SK-N-SH (cell line): ENCODE measurements at regions not wholly inside any gene's neighbourhood (a gene's known extent, or its start where the extent isn't known, plus 50 kb on each side); places are given as distances from the start of the nearest gene placed in this dataset.

Source experiments
- CTCF ChIA-PET: fragments of 300-600, 350-600 bp; formaldehyde crosslinking; extraction: SDS; loops from one replicate; lab custom pipeline; 2021; lab: Yijun Ruan, JAX
- POLR2A ChIA-PET: fragments of 350-600 bp; sonication (Branson Sonifier 250); formaldehyde crosslinking; extraction: SDS; loops from one replicate; lab custom pipeline; 2020; ENCODE audit warnings: antibody characterized with exemption, inconsistent platforms; lab: Yijun Ruan, JAX
- DNase-seq: peaks from one replicate; pipeline ENCODE4 v3.0.0; 2012
- H2AFZ ChIP-seq: fragments of 200-600 bp; sonication (generic); 2 replicates; pipeline ENCODE4 v1.8.1; 2016; ENCODE audit warnings: antibody characterized with exemption, mild to moderate bottlenecking, low read depth
- H3F3A ChIP-seq: fragments of 200-600 bp; sonication (generic); replicated peaks from 2 replicates; pipeline ENCODE3; 2016; ENCODE audit warnings: antibody characterized with exemption, mild to moderate bottlenecking; ENCODE audit not compliant: insufficient read depth
- H3K27ac ChIP-seq, 2 experiments: fragments of 200-500 bp in 1 of 2; fragments of 200-600 bp in 1 of 2; sonication (Bioruptor generic) in 1 of 2; sonication (generic), shearing (Covaris generic) in 1 of 2; 2 replicates each; pipeline versions ENCODE4 v1.5.1 to v1.6.1; 2014 to 2016; ENCODE audit warnings: low read depth in 2 of 2, inconsistent platforms in 1 of 2, low read length in 1 of 2, mild to moderate bottlenecking in 1 of 2, mixed read lengths in 1 of 2
- H3K27me3 ChIP-seq: fragments of 200-600 bp; sonication (generic), shearing (Covaris generic); 2 replicates; pipeline ENCODE4 v1.6.1; 2016; ENCODE audit warnings: mixed run types; ENCODE audit not compliant: insufficient read depth
- H3K36me3 ChIP-seq, 2 experiments: fragments of 200-500 bp in 1 of 2; fragments of 200-600 bp in 1 of 2; sonication (Bioruptor generic) in 1 of 2; sonication (generic) in 1 of 2; replicated peaks in 1 of 2; 2 replicates each; pipeline versions ENCODE3 to v1.5.1; 2014 to 2016; ENCODE audit warnings: low read length in 1 of 2, mild to moderate bottlenecking in 1 of 2; ENCODE audit not compliant: insufficient read depth in 2 of 2, control insufficient read depth in 1 of 2
- H3K4me1 ChIP-seq, 2 experiments: fragments of 200-500 bp in 1 of 2; fragments of 200-600 bp in 1 of 2; sonication (Bioruptor generic) in 1 of 2; sonication (generic), shearing (Covaris generic) in 1 of 2; 2 replicates each; pipeline versions ENCODE4 v1.5.1 to v1.6.1; 2014 to 2016; ENCODE audit warnings: low read depth in 1 of 2, low read length in 1 of 2, mixed run types in 1 of 2; ENCODE audit not compliant: insufficient read depth in 2 of 2, control insufficient read depth in 1 of 2
- H3K4me2 ChIP-seq: fragments of 200-600 bp; sonication (generic), shearing (Covaris generic); 2 replicates; pipeline ENCODE4 v1.6.1; 2017; ENCODE audit warnings: mixed run types
- H3K4me3 ChIP-seq, 2 experiments: fragments of 200-500 bp in 1 of 2; fragments of 200-600 bp in 1 of 2; sonication (Bioruptor generic) in 1 of 2; sonication (generic), shearing (Covaris generic) in 1 of 2; 2 replicates each; pipeline versions ENCODE4 v1.5.1 to v1.8.1; 2014 to 2016; ENCODE audit warnings: low read depth in 2 of 2, inconsistent platforms in 1 of 2, low read length in 1 of 2, mild to moderate bottlenecking in 1 of 2, mixed read lengths in 1 of 2, moderate library complexity in 1 of 2
- H3K79me2 ChIP-seq: fragments of 200-600 bp; sonication (generic); 2 replicates; pipeline ENCODE4 v1.8.1; 2017; ENCODE audit warnings: mild to moderate bottlenecking; ENCODE audit not compliant: insufficient read depth
- H3K9ac ChIP-seq: fragments of 200-600 bp; sonication (generic); 2 replicates; pipeline ENCODE4 v1.6.1; 2017; ENCODE audit warnings: mixed run types
- H3K9me2 ChIP-seq: fragments of 200-600 bp; sonication (generic); 2 replicates; pipeline ENCODE4 v1.6.1; 2017; ENCODE audit warnings: mixed run types
- H3K9me3 ChIP-seq: fragments of 200-600 bp; sonication (generic); 2 replicates; pipeline ENCODE4 v1.6.1; 2017; ENCODE audit warnings: mixed run types, mild to moderate bottlenecking, moderate library complexity
- H4K20me1 ChIP-seq: fragments of 200-600 bp; sonication (generic); 2 replicates; pipeline ENCODE4 v1.6.1; 2017; ENCODE audit warnings: mild to moderate bottlenecking, mixed run types; ENCODE audit not compliant: insufficient read depth
- ELF1 ChIP-seq: IDR thresholded peaks from 2 replicates; pipeline ENCODE4 v1.4.0; 2012
- EP300 ChIP-seq, 2 experiments: IDR thresholded peaks; 2 replicates each; pipeline versions ENCODE4 v1.4.0 to v1.6.1; 2012; ENCODE audit warnings: borderline replicate concordance in 1 of 2, low read depth in 1 of 2, low read length in 1 of 2
- FOSL2 ChIP-seq: IDR thresholded peaks from 2 replicates; pipeline ENCODE4 v1.4.0; 2012; ENCODE audit warnings: low read depth, mild to moderate bottlenecking, moderate library complexity, borderline replicate concordance
- FOXJ3 ChIP-seq: sonication (generic); formaldehyde crosslinking; IDR thresholded peaks from 2 replicates; pipeline ENCODE4 v1.5.1; 2020; ENCODE audit warnings: mild to moderate bottlenecking, missing genetic modification reagents
- FOXM1 ChIP-seq: IDR thresholded peaks from 2 replicates; pipeline ENCODE4 v1.4.0; 2012; ENCODE audit warnings: low read depth, mild to moderate bottlenecking
- GABPA ChIP-seq: IDR thresholded peaks from 2 replicates; pipeline ENCODE4 v1.4.0; 2012; ENCODE audit warnings: low read depth, mild to moderate bottlenecking
- GATA2 ChIP-seq: sonication (generic); formaldehyde crosslinking; IDR thresholded peaks from 2 replicates; pipeline ENCODE4 v1.5.0; 2020; ENCODE audit warnings: mild to moderate bottlenecking, missing genetic modification reagents
- JUND ChIP-seq: IDR thresholded peaks from 2 replicates; pipeline ENCODE4 v1.4.0; 2012
- MXI1 ChIP-seq: IDR thresholded peaks from 2 replicates; pipeline ENCODE4 v1.6.1; 2012; ENCODE audit warnings: mild to moderate bottlenecking, low read depth, low read length, improper control_type of control experiment
- NFIC ChIP-seq: IDR thresholded peaks from 2 replicates; pipeline ENCODE4 v1.4.0; 2012; ENCODE audit warnings: borderline replicate concordance
- POLR2AphosphoS5 ChIP-seq: IDR thresholded peaks from 2 replicates; pipeline ENCODE4 v1.6.1; 2012; ENCODE audit warnings: low read depth, low read length
- RFX5 ChIP-seq: IDR thresholded peaks from 2 replicates; pipeline ENCODE4 v1.6.1; 2012; ENCODE audit warnings: mild to moderate bottlenecking, improper control_type of control experiment, low read length
- RXRA ChIP-seq: IDR thresholded peaks from 2 replicates; pipeline ENCODE4 v1.4.0; 2012; ENCODE audit warnings: low read depth, mild to moderate bottlenecking, borderline replicate concordance
- TCF12 ChIP-seq: IDR thresholded peaks from 2 replicates; pipeline ENCODE4 v1.4.0; 2012
- TEAD4 ChIP-seq: IDR thresholded peaks from 2 replicates; pipeline ENCODE4 v1.4.0; 2012; ENCODE audit warnings: mild to moderate bottlenecking, borderline replicate concordance; ENCODE audit not compliant: insufficient read depth
- YY1 ChIP-seq: IDR thresholded peaks from 2 replicates; pipeline ENCODE4 v1.4.0; 2012; ENCODE audit warnings: low read depth, mild to moderate bottlenecking
- WGBS: methylation state at CpG from one replicate; pipeline ENCODE4 v1.1.6; 2017; ENCODE audit warnings: low lambda C conversion rate; 5-methylcytosine and 5-hydroxymethylcytosine counted together
- TF ChIP-seq, protein P1 (sequence below): IDR thresholded peaks from 2 replicates; pipeline ENCODE4 v1.4.0; 2012; ENCODE audit warnings: low read depth
- TF ChIP-seq, protein P2 (sequence below): IDR thresholded peaks from 2 replicates; pipeline ENCODE4 v1.4.0; 2012; ENCODE audit warnings: low read depth, borderline replicate concordance
- TF ChIP-seq, protein P3 (sequence below): fragments of 150-350 bp; IDR thresholded peaks from 2 replicates; pipeline ENCODE4 v1.6.1; 2016; ENCODE audit warnings: mild to moderate bottlenecking, low read depth, low read length
- TF ChIP-seq, protein P4 (sequence below): fragments of 200-600 bp; sonication (generic); IDR thresholded peaks from 2 replicates; pipeline ENCODE4 v1.6.1; 2017; ENCODE audit warnings: antibody characterized with exemption, mild to moderate bottlenecking, moderate library complexity
- TF ChIP-seq, protein P5 (sequence below): fragments of 150-350 bp; IDR thresholded peaks from 2 replicates; pipeline ENCODE4 v1.6.1; 2017; ENCODE audit warnings: antibody characterized with exemption, low read length, low read depth, borderline replicate concordance
- TF ChIP-seq, protein P6 (sequence below): IDR thresholded peaks from 2 replicates; pipeline ENCODE4 v1.4.0; 2012; ENCODE audit warnings: low read depth, borderline replicate concordance

DNA sequence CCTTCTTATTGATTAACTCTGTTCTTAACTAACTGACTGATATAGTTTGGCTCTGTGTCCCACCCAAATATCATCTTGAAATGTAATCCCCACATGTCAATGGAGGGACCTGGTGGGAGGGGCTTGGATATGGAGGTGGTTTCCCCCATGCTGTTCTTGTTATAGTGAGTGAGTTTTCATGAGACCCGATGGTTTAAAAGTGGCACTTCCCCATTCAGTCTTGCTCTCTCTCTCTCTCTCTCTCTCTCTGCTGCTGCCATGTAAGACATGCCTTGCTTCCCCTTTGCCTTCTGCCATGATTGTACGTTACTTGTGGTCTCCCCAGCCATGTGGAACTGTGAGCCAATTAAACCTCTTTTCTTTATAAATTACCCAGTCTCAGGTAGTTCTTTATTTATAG, 81.8 kb upstream of the SPACA1 start:
- H3F3A ChIP-seq: no peaks in the 10 kb centered on the region
- no peaks in the 10 kb centered on the region for H3K9me2 ChIP-seq
- no peaks in the 10 kb centered on the region for H3K79me2 ChIP-seq
- H3K9ac ChIP-seq: no peak overlapping the region
- H3K9me3 ChIP-seq: no peaks in the 10 kb centered on the region
- no peak overlapping the region for H3K27ac ChIP-seq
- no peaks in the 10 kb centered on the region; a peak in 1 of 4 replicates for H3K4me1 ChIP-seq
- no peak for DNase-seq
- 17% methylated on average over 2 of the region's 2 CpGs for WGBS
- ChIA-PET POLR2A (no interaction called here), CTCF (no interaction called here)
- H3K4me3 ChIP-seq: no peak overlapping the region
- H4K20me1 ChIP-seq: no peaks in the 10 kb centered on the region
- no peaks in the 10 kb centered on the region for H3K36me3 ChIP-seq
- no peak overlapping the region for H3K4me2 ChIP-seq
- no peaks in the 10 kb centered on the region; the same call in 1 of the 2 replicates for H3K27me3 ChIP-seq
- no peak for TF ChIP-seq JUND
- no peak for TF ChIP-seq TEAD4
- TF ChIP-seq FOXM1: no peak
- TF ChIP-seq ELF1: no peak
- TF ChIP-seq, protein P1, sequence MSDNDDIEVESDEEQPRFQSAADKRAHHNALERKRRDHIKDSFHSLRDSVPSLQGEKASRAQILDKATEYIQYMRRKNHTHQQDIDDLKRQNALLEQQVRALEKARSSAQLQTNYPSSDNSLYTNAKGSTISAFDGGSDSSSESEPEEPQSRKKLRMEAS: no peak
- TF ChIP-seq GABPA: no peak
- TF ChIP-seq MXI1: no peak
- no peak for TF ChIP-seq TCF12
- TF ChIP-seq NFIC: no peak
- no peak for TF ChIP-seq FOSL2
- TF ChIP-seq GATA2 (CRISPR knock-in tag): no peak
- TF ChIP-seq POLR2AphosphoS5: no peak
- TF ChIP-seq, protein P2, sequence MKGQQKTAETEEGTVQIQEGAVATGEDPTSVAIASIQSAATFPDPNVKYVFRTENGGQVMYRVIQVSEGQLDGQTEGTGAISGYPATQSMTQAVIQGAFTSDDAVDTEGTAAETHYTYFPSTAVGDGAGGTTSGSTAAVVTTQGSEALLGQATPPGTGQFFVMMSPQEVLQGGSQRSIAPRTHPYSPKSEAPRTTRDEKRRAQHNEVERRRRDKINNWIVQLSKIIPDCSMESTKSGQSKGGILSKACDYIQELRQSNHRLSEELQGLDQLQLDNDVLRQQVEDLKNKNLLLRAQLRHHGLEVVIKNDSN: no peak
- TF ChIP-seq, protein P3, sequence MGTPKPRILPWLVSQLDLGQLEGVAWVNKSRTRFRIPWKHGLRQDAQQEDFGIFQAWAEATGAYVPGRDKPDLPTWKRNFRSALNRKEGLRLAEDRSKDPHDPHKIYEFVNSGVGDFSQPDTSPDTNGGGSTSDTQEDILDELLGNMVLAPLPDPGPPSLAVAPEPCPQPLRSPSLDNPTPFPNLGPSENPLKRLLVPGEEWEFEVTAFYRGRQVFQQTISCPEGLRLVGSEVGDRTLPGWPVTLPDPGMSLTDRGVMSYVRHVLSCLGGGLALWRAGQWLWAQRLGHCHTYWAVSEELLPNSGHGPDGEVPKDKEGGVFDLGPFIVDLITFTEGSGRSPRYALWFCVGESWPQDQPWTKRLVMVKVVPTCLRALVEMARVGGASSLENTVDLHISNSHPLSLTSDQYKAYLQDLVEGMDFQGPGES: no peak
- TF ChIP-seq, all 33 proteins: peak for 0
- no peak overlapping the region for H2AFZ ChIP-seq

DNA sequence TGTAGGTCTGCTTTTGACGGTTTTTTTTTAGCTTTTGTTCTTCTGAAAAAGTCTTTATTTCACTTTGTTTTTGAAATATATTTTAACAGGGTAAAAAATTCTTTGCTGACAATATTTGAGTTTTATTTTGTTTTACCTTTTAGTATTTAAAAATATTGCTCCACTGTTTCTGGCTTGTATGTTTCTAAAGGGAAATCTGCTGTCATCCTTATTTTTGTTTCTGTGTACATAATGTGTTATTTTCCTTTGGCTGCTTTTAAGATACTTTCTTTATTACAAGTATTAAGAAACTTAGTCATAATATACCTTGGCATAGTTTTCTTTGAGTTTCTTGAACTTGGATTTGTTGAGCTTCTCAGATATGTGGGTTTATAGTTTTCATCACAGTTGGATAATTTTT, 88.6 kb upstream of the SPACA1 start:
- Histone ChIP-seq H3K79me2 (no peaks in the 10 kb centered on the region), H3K9ac (no peak overlapping the region), H3F3A (no peaks in the 10 kb centered on the region), H3K4me1 (no peaks in the 10 kb centered on the region), H3K4me3 (no peak overlapping the region), H3K4me2 (no peak overlapping the region), H3K27ac (no peak overlapping the region), H3K9me3 (no peaks in the 10 kb centered on the region), H2AFZ (no peak overlapping the region), H3K36me3 (no peaks in the 10 kb centered on the region), H4K20me1 (no peaks in the 10 kb centered on the region), H3K9me2 (no peaks in the 10 kb centered on the region), H3K27me3 (no peaks in the 10 kb centered on the region)
- WGBS: 8% methylated on average over 1 of the region's 1 CpG
- TF ChIP-seq GABPA (no peak), POLR2AphosphoS5 (no peak), YY1 (no peak), MXI1 (no peak), EP300 (IDR thresholded peaks at IDR 0.05; ENCODE audit: borderline replicate concordance in 1 of 2, low read depth in 1 of 2, low read length in 1 of 2) (no peak), RFX5 (no peak), FOXM1 (no peak), RXRA (no peak), JUND (no peak), ELF1 (no peak), TEAD4 (no peak), FOXJ3 (CRISPR knock-in tag) (no peak)
- TF ChIP-seq, protein P4, sequence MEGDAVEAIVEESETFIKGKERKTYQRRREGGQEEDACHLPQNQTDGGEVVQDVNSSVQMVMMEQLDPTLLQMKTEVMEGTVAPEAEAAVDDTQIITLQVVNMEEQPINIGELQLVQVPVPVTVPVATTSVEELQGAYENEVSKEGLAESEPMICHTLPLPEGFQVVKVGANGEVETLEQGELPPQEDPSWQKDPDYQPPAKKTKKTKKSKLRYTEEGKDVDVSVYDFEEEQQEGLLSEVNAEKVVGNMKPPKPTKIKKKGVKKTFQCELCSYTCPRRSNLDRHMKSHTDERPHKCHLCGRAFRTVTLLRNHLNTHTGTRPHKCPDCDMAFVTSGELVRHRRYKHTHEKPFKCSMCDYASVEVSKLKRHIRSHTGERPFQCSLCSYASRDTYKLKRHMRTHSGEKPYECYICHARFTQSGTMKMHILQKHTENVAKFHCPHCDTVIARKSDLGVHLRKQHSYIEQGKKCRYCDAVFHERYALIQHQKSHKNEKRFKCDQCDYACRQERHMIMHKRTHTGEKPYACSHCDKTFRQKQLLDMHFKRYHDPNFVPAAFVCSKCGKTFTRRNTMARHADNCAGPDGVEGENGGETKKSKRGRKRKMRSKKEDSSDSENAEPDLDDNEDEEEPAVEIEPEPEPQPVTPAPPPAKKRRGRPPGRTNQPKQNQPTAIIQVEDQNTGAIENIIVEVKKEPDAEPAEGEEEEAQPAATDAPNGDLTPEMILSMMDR: no peak
- TF ChIP-seq, protein P5, sequence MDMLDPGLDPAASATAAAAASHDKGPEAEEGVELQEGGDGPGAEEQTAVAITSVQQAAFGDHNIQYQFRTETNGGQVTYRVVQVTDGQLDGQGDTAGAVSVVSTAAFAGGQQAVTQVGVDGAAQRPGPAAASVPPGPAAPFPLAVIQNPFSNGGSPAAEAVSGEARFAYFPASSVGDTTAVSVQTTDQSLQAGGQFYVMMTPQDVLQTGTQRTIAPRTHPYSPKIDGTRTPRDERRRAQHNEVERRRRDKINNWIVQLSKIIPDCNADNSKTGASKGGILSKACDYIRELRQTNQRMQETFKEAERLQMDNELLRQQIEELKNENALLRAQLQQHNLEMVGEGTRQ: no peak
- TF ChIP-seq, protein P6, sequence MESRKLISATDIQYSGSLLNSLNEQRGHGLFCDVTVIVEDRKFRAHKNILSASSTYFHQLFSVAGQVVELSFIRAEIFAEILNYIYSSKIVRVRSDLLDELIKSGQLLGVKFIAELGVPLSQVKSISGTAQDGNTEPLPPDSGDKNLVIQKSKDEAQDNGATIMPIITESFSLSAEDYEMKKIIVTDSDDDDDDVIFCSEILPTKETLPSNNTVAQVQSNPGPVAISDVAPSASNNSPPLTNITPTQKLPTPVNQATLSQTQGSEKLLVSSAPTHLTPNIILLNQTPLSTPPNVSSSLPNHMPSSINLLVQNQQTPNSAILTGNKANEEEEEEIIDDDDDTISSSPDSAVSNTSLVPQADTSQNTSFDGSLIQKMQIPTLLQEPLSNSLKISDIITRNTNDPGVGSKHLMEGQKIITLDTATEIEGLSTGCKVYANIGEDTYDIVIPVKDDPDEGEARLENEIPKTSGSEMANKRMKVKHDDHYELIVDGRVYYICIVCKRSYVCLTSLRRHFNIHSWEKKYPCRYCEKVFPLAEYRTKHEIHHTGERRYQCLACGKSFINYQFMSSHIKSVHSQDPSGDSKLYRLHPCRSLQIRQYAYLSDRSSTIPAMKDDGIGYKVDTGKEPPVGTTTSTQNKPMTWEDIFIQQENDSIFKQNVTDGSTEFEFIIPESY: no peak
- ChIA-PET CTCF (interaction anchor here (1.1 to 1.3 kb wide), 2 partner anchors 14 to 29 kb away, joined by 5 to 8 read pairs; no protein-coding TSS in a partner anchor), POLR2A (no interaction called here)
- no peak for DNase-seq
